ENCODE measurements at regions not wholly inside any gene's neighbourhood (a gene's known extent, or its start where the extent isn't known, plus 50 kb on each side); places are given as distances from the start of the nearest gene placed in this dataset.
"Not testable (repeated sequence)": the region's sequence is repeated elsewhere in the genome, so short reads cannot be mapped to it uniquely, and the experiment has no call there.

DNA sequence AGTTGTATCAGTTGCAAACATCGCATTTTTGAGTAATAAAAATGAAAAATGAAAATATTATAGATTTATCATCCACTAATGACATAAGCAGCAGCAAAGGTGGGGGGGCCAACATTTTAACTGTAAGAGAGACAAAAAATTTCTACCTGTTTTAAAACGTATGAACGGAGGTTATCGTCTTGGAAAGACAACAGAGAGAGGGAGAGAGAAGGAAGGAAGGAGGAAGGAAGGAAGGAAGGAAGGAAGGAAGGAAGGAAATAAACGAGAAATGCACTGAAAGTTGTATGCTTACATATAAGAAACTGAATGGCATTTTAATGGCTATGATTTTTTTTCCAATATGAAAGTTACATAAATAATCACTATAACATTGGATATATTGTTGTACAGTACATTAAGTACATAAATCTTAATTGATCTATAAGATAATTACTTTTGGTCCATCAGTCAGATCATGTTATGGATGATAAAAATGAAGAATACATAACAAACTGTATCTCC is 862.8 kb upstream of the SLITRK1 start:
- Histone ChIP-seq H3K4me1 (replicated peaks in 1 of 2) (no peaks in the 10 kb centered on the region), H3K4me3 (no peak overlapping the region), H3K27ac (no peak overlapping the region)
- in situ Hi-C loops (cut with MboI; ENCODE audit: low pct_unique_long_range_greater_than_20kb in 2 of 9, low sequenced_read_pairs in 9 of 9, unreplicated experiment in 9 of 9) = no loop called here
- no peak for ATAC-seq (replicated peaks in 6 of 8)
- WGBS, 10 experiments = 0 to 100% (median 74%) methylated on average over 1 to 5 of the region's 5 CpGs

DNA sequence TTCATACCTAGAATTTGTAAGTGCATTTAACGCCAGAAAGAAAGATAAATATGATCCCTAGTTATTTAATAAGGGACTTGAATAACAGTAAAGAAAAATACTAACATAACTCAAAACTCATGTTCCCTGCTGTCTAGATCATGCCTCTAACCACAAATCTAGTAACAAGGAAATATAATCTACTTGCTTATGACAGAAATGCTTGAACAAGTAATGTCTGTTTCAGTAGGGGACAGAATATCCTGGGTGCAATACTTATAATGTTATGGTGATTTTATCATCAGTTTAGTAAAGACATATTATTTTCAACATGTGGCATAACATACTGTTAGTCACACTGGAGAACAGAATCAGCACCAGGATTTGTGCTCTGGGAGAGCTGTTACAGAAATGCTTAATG is 861.9 kb upstream of the SLITRK1 start:
- in situ Hi-C loops (cut with MboI; ENCODE audit: low pct_unique_long_range_greater_than_20kb in 2 of 9, low sequenced_read_pairs in 9 of 9, unreplicated experiment in 9 of 9) = no loop called here
- 0 to 100% (median 50%) methylated on average over 1 of the region's 1 CpG for WGBS, 10 experiments

DNA sequence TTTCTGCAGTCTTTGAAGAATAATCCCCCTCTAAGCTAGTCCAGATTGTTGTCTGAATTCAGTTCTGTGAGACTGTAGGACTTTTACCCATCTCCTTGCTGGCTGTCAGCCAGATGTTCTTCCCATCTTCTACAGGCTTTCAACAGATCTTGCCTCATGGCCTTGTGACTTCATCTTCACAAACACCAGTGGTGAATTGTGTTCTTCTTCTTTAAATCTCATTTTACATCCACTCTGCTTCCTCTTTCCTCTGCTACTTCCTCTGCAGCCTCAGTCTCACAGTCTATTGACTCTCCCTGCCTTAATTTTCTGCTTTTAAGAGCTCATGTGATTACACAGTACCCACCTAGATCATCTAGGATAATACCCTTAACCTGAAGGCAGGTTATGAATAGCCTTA is 859.0 kb upstream of the SLITRK1 start:
- in situ Hi-C loops (cut with MboI; ENCODE audit: low pct_unique_long_range_greater_than_20kb in 2 of 9, low sequenced_read_pairs in 9 of 9, unreplicated experiment in 9 of 9) = no loop called here
- no peak overlapping the region for H3K27ac ChIP-seq
- no peak overlapping the region for H3K4me3 ChIP-seq
- ATAC-seq (replicated peaks in 6 of 8) = no peak
- H3K4me1 ChIP-seq (replicated peaks in 1 of 2) = no peaks in the 10 kb centered on the region

More for the DNA sequence above, 861.9 kb upstream of the SLITRK1 start:
- Histone ChIP-seq H3K4me1 (replicated peaks in 1 of 2) (no peaks in the 10 kb centered on the region), H3K4me3 (no peak overlapping the region), H3K27ac (no peak overlapping the region)
- no peak for ATAC-seq (replicated peaks in 6 of 8)

DNA sequence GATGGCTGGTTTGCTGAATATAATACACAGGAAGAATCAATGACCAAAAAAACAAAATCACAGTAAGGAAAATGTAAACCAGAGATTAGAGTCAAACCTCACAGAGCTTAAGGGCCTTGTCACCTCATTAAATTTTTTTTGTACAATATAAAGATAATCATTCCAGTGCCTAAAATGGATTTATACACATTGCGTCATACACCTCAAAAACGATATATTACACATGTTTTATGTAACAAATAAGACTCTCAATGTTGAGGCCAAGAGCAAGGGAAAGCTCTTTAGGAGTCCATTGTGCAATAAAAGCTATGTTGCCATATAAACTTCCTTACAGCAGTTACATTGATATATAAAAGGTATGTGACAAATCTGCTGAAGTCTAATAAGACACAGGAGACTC is 856.7 kb upstream of the SLITRK1 start:
- Histone ChIP-seq H3K4me1 (replicated peaks in 1 of 2) (no peaks in the 10 kb centered on the region), H3K4me3 (no peak overlapping the region), H3K27ac (no peak overlapping the region)
- no peak for ATAC-seq (replicated peaks in 6 of 8)
- WGBS, 10 experiments = 0 to 94% (median 45%) methylated on average over 1 to 2 of the region's 2 CpGs; no CpG with 5 or more reads in 2 of the 10 experiments
- in situ Hi-C loops (cut with MboI; ENCODE audit: low pct_unique_long_range_greater_than_20kb in 2 of 9, low sequenced_read_pairs in 9 of 9, unreplicated experiment in 9 of 9) = no loop called here

DNA sequence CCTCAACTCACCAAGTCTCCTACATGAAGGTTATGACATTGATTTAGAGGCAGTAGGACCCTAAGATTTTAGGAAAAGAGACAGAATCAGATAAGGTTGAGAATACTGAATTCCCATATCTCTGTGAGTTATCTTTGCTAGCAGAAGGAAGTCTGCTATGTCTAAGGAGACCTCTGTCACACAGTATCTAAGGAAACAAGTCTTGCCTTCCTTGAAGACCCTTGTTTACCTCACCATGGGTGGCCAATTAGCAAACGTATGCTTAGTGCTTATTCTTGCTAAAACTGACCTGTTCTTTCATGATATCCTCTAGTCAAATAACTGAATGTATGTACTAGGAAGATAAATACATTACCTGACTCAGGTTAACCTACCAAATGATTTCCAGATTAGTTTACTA is 855.4 kb upstream of the SLITRK1 start:
- WGBS, 10 experiments = 0 to 43% (median 28%) methylated on average over 1 of the region's 1 CpG; no CpG with 5 or more reads in 4 of the 10 experiments
- no peak for ATAC-seq (replicated peaks in 6 of 8)
- no peak overlapping the region for H3K27ac ChIP-seq
- H3K4me1 ChIP-seq (replicated peaks in 1 of 2) = no peaks in the 10 kb centered on the region
- H3K4me3 ChIP-seq = no peak overlapping the region
- in situ Hi-C loops (cut with MboI; ENCODE audit: low pct_unique_long_range_greater_than_20kb in 2 of 9, low sequenced_read_pairs in 9 of 9, unreplicated experiment in 9 of 9) = no loop called here

DNA sequence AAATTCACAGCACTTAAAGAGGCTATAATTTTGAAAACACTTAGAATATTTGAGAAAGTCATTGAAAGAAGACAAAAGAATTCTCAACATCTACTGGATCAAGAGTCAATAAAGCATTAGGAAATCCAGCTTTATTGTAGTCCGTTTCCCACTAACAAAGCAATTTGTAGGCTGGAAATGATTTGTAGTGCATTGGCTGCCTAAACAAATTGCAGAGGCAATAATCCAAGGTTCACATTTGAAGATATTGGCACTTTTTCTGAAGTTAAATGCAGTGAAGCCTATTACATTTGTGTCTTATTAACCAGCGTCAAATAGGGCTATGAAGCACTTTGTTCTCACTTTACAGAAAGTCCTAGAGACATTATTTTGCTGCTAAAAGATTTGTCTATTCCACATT is 848.1 kb upstream of the SLITRK1 start:
- no peak overlapping the region for H3K27ac ChIP-seq
- ATAC-seq (replicated peaks in 6 of 8) = no peak
- in situ Hi-C loops (cut with MboI; ENCODE audit: low pct_unique_long_range_greater_than_20kb in 2 of 9, low sequenced_read_pairs in 9 of 9, unreplicated experiment in 9 of 9) = no loop called here
- H3K4me3 ChIP-seq = no peak overlapping the region
- peaks cover 3 to 7% of the 10 kb centered on the region in 2 donors for H3K4me1 ChIP-seq (replicated peaks in 1 of 2)
- 0 to 64% (median 22%) methylated on average over 1 to 2 of the region's 2 CpGs; no CpG with 5 or more reads in 1 of the 10 experiments for WGBS, 10 experiments

DNA sequence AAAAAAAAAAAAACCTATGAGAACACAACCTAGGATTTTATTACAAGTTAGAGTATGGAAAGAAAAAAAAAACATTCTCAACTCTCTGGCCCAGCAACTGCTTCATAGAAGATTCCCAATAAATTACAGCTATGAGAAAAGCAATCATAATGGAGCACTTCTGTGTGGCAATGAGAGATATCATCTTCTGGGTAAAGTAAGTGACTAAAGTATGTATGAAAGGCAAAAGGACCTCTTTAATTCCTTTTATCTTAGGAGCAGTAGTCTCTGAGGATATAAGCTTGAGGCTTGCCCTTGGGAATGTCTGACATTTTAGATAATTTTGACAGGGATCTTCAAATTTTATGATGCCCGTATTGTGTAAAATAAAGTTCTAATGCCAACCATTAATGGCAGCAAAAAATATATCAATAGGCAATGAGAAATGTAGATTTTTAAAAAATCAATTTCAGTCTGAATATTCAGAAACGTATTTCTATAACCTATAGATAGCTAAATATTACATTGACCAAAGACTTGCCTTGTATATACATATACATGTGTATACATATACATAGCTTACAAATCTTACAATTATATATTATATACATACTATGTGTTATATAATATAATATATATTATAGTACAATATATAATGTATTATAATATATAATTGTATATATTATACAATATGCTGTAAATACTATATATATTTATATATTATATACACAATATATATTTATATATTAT is 823.9 kb upstream of the SLITRK1 start:
- no peak for ATAC-seq (replicated peaks in 6 of 8)
- Histone ChIP-seq H3K4me3 (no peak overlapping the region), H3K4me1 (replicated peaks in 1 of 2) (no peaks in the 10 kb centered on the region), H3K27ac (no peak overlapping the region)
- 60 to 100% (median 90%) methylated on average over 1 to 2 of the region's 2 CpGs; no CpG with 5 or more reads in 1 of the 10 experiments for WGBS, 10 experiments
- in situ Hi-C loops (cut with MboI; ENCODE audit: low pct_unique_long_range_greater_than_20kb in 2 of 9, low sequenced_read_pairs in 9 of 9, unreplicated experiment in 9 of 9) = no loop called here

DNA sequence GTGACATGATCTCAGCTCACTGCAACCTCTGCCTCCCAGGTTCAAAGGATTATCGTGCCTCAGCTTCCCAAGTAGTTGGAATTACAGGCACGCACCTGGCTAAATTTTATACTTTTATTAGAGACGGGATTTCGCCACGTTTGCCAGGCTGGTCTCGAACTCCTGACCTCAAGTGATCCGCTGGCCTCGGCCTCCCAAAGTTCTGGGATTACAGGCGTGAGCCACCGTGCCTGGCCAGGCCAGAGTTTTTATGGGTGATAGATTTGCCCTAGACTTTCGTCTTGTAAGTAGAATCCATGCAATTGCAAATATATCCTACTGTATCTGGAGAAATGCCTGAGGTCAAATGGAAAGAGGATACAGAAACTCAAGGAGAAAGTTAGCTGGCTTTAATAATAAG is 819.9 kb upstream of the SLITRK1 start:
- WGBS, 10 experiments = 39 to 100% (median 97%) methylated on average over 1 to 11 of the region's 11 CpGs; no CpG with 5 or more reads in 2 of the 10 experiments
- H3K4me3 ChIP-seq = no peak overlapping the region
- H3K27ac ChIP-seq = no peak overlapping the region
- in situ Hi-C loops (cut with MboI; ENCODE audit: low pct_unique_long_range_greater_than_20kb in 2 of 9, low sequenced_read_pairs in 9 of 9, unreplicated experiment in 9 of 9) = no loop called here
- no peak for ATAC-seq (replicated peaks in 6 of 8)
- no peaks in the 10 kb centered on the region for H3K4me1 ChIP-seq (replicated peaks in 1 of 2)

DNA sequence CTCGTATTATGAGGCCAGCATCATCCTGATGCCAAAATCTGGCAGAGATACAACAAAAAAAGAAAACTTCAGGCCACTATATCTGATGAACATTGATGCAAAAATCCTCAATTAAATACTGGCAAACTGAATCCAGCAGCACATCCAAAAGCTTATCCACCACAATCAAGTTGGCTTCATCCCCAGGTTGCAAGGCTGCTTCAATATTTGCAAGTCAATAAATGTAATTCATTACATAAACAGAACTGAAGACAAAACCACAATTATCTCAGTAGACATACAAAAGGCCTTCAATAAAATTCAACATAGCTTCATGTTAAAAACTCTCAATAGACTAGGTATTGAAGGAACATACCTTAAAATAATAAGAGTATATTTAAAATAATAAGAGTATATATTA is 815.3 kb upstream of the SLITRK1 start:
- H3K27ac ChIP-seq; H3K4me3 ChIP-seq; in situ Hi-C loops (cut with MboI; ENCODE audit: low pct_unique_long_range_greater_than_20kb in 2 of 9, low sequenced_read_pairs in 9 of 9, unreplicated experiment in 9 of 9); ATAC-seq (replicated peaks in 6 of 8); H3K4me1 ChIP-seq (replicated peaks in 1 of 2): not testable (repeated sequence)
- WGBS, 10 experiments = 0 to 100% (median 69%) methylated on average over 1 of the region's 1 CpG; no CpG with 5 or more reads in 2 of the 10 experiments

DNA sequence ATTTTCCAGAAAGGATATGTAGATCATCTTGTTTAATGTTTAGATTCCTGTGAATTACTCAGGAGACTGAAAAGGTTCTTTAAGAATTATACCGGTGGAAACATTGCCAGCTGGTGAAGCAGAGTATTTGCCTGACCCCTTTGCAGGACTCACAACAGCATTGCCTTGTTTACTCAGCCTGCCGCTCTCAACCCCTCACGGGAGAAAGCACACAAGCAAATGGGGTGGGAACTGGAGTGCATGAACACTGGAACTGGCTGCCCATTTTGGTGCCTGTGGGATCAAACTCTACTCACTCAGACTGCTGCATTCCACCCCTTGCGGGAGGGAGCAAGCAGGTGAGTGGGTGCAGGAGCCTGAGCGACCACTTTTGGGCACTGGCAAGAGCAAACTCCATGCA is 804.7 kb upstream of the SLITRK1 start:
- H3K27ac ChIP-seq = no peak overlapping the region
- no peaks in the 10 kb centered on the region for H3K4me1 ChIP-seq (replicated peaks in 1 of 2)
- ATAC-seq (replicated peaks in 6 of 8) = peak in 1 of 8 experiments; percentile 82
- H3K4me3 ChIP-seq = no peak overlapping the region
- in situ Hi-C loops (cut with MboI; ENCODE audit: low pct_unique_long_range_greater_than_20kb in 2 of 9, low sequenced_read_pairs in 9 of 9, unreplicated experiment in 9 of 9) = no loop called here
- 9 to 100% (median 81%) methylated on average over 1 to 5 of the region's 5 CpGs; no CpG with 5 or more reads in 4 of the 10 experiments for WGBS, 10 experiments

DNA sequence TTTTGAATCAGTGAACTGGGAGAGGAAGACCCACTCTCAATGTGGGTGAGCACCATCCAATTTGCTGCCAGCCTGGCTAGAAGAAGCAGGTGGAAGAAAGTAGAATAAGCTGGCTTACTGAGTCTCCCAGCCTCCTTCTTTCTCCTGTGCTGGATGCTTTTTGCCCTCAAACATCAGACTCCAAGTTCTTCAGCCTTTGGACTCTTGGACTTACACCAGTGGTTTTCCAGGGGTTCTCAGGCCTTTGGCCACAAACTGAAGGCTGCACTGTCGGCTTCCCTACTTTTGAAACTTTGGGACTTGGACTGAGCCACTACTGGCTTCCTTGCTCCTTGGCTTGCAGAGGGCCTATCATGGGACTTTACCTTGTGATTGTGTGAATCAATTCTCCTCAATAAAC is 804.2 kb upstream of the SLITRK1 start:
- WGBS, 10 experiments = 0 to 100% (median 70%) methylated on average over 1 of the region's 1 CpG; no CpG with 5 or more reads in 6 of the 10 experiments
- no peak for ATAC-seq (replicated peaks in 6 of 8)
- Histone ChIP-seq H3K4me1 (replicated peaks in 1 of 2) (no peaks in the 10 kb centered on the region), H3K4me3 (no peak overlapping the region), H3K27ac (no peak overlapping the region)
- in situ Hi-C loops (cut with MboI; ENCODE audit: low pct_unique_long_range_greater_than_20kb in 2 of 9, low sequenced_read_pairs in 9 of 9, unreplicated experiment in 9 of 9) = no loop called here

DNA sequence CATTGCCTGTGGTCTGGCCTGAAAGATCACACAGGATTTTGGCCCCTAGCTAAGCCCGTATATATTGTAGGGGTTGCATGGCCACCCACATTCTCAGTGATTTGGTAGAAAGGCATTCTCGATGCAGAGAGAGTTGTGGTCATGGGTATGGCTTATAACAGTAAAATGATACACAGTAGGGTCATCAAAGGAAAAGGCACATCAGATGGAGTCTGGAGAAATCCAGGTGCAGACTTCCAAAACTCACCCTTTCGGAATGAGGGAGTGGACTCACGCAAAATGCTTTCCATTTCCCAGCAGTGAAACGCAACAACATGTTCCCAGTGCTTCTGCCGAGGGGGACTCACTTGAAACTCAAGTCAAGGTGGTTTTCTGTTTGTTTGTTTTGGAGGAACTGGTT is 802.5 kb upstream of the SLITRK1 start:
- WGBS, 10 experiments = 8 to 100% (median 66%) methylated on average over 1 to 5 of the region's 6 CpGs; no CpG with 5 or more reads in 4 of the 10 experiments
- no peak for ATAC-seq (replicated peaks in 6 of 8)
- in situ Hi-C loops (cut with MboI; ENCODE audit: low pct_unique_long_range_greater_than_20kb in 2 of 9, low sequenced_read_pairs in 9 of 9, unreplicated experiment in 9 of 9) = no loop called here

DNA sequence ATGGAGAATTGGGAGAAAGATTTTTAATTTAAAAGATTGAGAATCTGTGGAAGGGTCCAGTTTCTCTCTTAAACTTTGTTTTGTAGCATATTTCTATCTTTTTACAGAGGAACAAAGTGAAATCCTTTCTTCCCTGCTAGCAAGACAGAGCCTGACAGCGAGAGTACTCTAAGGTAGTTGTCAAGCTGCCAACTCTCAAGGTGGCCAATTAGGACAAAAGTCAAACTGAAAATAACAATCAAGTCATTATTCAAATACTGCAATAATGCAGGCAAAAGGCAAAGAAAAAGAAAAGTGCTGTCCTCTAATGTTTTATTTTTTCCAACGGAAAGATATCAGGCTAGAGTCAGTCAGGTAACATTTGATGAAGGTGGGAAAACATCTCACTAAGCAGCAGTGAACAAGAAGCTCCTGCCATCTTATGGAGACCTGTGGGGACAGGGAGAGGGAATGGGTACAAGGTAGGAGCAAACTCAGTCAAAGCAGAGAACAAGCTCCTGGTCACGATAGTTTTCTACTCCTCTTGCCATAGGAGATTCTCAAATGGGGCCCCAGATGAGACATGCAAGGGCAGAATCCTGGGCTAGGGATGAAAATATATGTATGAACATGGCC is 801.9 kb upstream of the SLITRK1 start:
- H3K4me3 ChIP-seq = no peak overlapping the region
- no peak overlapping the region for H3K27ac ChIP-seq
- in situ Hi-C loops (cut with MboI; ENCODE audit: low pct_unique_long_range_greater_than_20kb in 2 of 9, low sequenced_read_pairs in 9 of 9, unreplicated experiment in 9 of 9) = no loop called here
- ATAC-seq (replicated peaks in 6 of 8) = no peak
- no peaks in the 10 kb centered on the region for H3K4me1 ChIP-seq (replicated peaks in 1 of 2)
- 0 to 100% (median 80%) methylated on average over 1 to 3 of the region's 3 CpGs; no CpG with 5 or more reads in 1 of the 10 experiments for WGBS, 10 experiments

More for the DNA sequence above, 802.5 kb upstream of the SLITRK1 start:
- no peak overlapping the region for H3K4me3 ChIP-seq
- H3K27ac ChIP-seq = no peak overlapping the region
- no peaks in the 10 kb centered on the region for H3K4me1 ChIP-seq (replicated peaks in 1 of 2)

DNA sequence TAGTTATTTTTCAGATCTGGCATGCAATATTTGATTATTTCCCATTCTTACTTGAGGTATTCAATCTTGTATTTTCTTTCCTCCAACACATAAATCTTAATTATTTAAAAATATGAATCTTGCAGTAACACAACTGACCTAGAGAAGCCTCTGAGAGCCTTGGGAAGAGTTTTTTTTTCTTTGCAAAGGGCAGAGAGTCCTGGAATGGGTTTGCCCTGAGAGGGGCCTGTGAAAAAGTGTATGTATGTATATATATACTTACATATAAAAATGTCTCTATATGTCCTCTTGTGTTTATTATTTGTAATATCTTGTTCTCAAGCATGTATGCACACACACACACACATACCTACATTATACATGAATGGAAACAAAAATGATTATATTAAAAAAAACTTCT is 801.2 kb upstream of the SLITRK1 start:
- Histone ChIP-seq H3K27ac (no peak overlapping the region), H3K4me3 (no peak overlapping the region), H3K4me1 (replicated peaks in 1 of 2) (no peaks in the 10 kb centered on the region)
- ATAC-seq (replicated peaks in 6 of 8) = no peak
- in situ Hi-C loops (cut with MboI; ENCODE audit: low pct_unique_long_range_greater_than_20kb in 2 of 9, low sequenced_read_pairs in 9 of 9, unreplicated experiment in 9 of 9) = no loop called here

Measured in motor neuron (in vitro differentiated cells).